HG03095 (cell line): ENCODE measurements at regions not wholly inside any gene's neighbourhood (a gene's known extent, or its start where the extent isn't known, plus 50 kb on each side); places are given as distances from the start of the nearest gene placed in this dataset.

Source experiments
- ATAC-seq: cut with Tn5 transposase; IDR thresholded peaks from one replicate; pipeline ENCODE4 v1.9.1; 2021; ENCODE audit warnings: moderate library complexity; ENCODE audit not compliant: unreplicated experiment

DNA sequence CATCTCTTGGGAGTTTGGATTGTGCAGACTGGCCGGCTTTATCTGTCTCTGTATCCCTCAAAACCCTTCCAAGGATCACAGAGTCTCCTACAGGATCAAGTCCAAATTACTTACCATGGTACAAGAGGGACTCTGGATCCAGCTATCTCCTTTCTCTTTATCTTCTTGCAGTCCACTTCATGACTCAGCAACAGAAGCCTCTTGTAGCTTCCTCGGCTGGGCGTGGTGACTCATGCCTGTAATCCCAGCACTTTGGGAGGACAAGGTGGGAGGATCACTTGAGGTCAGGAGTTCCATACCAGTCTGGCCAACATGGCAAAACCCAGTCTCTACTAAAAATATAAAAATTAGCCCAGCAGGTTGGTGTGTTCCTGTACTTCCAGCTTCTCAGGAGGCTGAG, 189.7 kb downstream of the BCAT1 start:
- no peak for ATAC-seq

DNA sequence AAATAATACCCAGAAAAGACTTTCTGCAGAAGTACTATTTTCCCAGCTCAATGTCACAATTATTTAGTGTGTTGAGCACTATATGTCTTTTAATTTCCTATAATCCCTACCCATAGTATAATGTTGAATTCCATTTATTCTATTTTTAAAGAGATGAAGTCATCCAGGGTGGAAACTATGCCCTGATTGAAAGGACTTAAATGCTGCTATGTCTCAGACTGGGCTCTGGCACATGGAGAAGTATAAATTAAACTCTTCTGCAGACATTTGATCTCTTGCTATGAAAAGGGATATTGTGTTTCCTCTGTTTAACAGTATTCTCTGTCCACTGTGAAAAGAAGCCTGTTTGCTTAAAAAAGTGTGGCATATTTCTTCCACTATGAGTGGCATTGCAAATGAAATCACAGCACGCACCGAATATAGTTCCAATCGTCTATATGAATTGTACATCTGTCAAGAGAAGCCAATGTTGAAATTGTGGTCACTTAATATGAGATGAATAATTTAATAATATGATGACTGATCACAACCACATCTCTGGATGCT, 192.3 kb downstream of the BCAT1 start:
- no peak for ATAC-seq

DNA sequence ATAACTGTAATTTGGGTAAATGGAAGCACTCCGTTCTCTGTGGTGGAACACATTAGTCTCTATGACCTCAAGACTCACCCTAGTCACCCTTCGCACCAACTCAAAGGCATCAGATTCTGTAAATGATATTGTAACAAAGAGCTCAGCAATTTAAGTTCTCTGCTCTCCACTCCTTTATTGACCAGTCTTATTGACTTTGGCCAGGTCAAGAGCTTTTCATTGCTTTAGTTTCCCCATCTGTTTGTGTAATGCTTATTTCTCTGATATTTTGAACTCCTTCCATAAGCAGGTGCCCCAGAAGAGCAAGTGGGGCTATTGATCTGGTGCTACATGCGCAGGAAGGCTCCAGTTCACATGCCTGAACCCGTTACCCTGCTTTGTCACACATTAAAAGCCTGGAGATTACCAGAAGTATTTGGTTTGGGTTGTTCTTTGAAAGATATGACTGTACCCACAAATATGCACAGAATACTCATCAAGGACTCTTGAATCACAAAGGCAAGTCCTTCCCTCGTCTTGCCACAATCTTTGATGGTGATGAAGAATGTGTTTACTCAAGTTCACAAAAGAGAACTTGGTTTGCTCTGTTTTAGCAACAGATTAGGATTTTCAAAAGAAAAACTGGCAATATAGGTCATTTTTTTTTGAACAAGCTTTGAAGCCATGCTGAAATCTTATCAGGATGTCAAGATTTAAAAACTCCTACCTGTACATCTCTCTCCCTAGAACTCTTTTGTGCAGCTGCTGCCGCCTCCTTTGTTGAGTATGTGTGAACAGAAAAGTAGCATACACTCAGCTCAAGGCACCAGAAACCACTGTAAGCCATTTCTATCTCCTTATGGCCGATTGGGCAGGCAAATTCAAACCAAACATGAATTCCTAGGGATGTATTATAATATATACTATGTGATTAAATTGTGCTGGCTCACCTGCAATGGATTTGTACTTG, 193.9 kb downstream of the BCAT1 start:
- ATAC-seq: no peak

DNA sequence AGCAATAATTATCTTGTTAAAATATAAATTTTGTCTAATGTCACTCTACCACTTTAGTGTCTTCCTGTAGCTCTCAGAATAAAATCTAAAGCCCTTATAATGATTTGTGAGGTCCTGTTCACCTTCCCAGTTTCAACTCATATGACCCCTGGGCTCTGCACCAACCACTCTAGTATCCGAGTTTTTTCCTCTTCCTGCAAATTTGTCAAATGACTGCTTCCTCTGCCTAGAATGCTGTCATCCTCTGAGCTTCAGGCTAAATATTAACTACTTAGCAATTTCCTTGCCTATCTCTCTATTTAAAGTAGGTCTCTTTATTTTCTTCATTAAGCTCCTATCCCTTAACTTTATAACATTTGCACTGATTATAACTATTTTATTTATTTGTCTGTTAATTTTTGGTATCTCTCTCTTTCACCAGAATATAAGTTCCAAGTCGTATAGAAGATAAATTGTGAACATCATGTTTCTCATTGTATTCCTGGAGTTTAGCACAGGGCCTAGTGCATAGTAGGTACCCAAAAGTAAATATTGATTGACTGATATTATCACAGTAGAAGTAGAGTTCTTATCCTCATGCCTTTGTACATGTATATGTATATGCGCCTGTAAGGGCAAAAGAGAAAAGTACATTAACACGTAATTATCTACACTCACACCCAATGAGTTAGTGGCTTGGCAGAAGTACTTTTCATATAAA, 196.0 kb downstream of the BCAT1 start:
- no peak for ATAC-seq

DNA sequence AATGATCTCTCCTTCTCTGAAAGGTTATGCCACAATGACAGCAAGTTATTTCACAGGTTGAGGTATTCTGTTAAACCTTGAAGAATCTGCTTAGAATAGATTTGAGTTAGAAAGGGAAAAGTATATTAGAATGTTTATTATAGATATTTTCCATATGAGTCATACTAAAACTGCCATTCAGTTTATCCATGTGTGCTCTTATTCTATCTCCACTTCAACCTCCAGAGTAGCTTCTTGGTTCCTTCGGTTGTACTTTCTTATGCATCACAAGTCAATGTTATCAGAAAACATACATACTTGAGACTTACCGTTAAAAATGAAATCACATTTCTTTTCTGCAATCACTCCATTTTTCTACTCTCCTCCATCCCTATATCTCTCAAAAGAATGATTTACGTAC, 197.7 kb downstream of the BCAT1 start:
- no peak for ATAC-seq

DNA sequence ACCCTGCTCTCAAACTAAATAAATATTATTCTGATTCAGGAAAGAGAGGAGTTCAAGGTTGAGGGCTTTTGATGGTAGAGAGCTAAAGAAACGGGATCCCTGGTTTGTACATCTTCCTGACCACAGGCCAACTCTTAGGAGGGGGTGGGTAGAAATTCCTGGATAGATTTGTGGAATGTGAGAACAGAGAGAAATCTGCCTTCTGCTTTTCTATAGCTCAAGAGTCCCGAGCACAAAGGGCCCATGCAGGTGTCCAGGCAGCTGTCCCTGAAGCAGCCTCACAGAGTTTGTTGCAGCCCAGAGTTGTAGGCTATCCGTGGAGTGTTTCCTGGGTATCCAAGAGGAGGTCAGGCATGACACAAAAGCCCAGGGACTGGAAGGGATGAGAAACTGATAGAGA, 198.6 kb downstream of the BCAT1 start:
- no peak for ATAC-seq

DNA sequence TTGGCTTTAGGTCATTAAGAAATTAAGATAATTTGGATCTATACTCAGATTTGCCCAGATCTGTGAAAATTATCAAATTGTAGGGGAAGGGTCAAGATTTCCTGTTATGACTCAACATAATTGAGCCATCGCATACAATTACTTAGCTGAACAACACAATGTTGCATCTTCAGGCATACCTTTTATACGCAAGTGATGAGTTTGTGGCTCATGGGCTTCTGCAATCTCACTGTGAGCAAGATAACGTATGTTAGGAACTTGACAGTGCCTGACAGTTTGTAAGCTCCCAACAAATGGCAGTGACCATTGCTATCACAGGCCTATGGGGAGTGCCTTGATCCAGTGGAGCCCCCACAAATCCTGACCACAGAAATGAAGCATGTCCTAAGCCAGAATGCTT, 199.7 kb downstream of the BCAT1 start:
- no peak for ATAC-seq

DNA sequence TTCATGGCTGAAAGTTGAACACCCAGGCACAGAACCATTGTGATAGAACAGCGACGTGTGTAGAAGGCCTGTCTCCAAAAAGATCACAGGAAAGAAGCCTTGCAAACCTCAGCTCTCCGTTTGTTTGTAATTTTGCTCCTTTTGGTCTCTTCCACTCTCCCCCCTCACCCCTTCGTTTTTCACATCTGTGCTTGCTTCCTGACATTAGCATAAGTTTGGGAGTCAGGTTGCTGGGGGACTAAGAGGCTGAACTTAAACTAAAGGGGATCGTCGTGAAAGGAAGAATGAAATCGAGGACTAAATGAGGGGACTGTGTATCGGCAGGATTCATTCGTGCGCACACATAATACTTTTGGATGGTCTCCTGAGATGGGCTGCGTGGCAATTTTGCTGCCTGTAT, 200.6 kb downstream of the BCAT1 start:
- no peak for ATAC-seq

DNA sequence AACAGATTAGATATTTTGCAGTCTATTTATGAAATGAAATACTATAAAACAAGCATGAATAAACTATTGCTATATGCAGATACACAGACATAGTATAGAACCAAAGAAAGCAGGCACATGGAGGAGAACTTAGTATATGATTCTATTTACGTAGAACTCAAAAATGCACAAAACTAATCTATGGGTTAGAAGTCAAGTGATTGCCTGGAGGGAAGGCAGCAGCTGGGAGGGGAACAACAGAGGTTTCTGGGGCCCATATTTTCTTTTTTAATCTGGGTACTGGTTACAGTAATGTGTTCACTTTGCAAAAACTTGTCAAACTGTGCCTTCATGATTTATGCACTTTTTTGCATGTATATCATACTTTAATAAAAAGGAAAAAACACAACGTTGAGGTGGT, 202.0 kb downstream of the BCAT1 start:
- ATAC-seq: no peak

DNA sequence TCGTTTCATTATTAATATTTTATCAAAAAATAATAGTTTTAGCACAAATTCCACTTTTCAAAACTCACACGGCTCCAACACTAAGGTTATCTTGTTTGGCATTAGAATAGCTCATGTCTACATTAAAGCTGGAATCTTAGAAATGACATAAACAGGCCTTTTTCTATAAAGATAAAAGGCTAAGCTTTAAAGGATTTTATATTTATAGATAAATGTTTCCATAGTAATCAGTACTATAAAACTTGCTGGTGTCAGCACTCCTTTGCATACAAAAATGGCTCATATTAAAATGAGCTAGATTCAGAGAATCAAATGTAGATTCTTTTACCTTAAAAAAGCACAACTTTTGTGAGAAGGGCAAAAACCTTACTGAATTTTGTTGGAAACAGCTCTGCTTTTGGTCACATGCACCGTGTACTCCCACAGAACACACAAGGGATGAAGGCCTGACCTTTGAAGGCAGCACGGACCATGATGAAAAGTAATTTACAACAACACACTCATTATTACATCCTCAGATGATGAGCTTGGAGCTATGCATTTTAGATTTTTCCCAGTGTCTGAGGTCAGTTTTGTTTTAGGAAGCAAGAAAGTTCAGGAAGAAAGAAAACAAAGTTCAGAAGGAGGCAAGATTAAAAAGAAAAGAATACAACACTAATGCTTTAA, 202.8 kb downstream of the BCAT1 start:
- ATAC-seq: no peak

DNA sequence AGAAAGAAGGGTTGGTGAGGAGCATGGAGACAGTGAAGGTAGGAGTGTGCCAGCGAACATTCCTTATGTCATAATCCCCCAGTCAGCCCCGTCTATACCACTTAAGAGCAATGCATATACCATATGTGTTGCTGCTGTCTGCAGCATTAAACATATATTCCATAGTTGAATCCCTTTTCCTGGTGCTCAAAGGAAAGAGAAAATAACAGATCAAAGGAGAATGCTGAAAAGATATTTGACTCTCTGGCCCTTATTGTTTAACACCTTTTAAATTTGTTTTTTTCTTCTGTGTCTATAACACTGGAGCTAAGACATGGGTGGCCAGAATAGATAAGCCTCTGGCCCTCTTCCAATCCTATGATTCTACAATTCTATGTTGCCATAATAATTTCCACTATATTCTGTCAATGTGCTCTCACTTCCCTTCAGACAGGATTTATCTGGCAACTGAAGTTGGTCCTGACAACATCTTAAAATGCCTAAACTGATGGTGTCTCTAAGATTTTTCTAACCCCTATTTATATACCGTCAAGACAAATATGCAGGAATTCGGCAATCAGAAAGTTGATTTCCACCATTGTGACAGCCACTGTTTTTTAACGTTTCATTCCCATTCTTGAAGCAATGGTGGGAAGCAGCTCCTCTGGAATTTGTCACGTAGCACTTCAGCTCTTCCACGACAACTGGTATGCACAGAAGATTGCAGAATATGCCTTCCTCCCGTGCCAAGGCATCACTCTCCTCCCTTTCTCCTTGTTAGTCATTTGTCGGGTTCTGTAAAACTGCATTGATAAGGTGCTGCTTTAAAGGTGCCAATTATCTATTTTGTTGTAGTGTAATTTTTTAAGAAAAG, 204.7 kb downstream of the BCAT1 start:
- no peak for ATAC-seq

DNA sequence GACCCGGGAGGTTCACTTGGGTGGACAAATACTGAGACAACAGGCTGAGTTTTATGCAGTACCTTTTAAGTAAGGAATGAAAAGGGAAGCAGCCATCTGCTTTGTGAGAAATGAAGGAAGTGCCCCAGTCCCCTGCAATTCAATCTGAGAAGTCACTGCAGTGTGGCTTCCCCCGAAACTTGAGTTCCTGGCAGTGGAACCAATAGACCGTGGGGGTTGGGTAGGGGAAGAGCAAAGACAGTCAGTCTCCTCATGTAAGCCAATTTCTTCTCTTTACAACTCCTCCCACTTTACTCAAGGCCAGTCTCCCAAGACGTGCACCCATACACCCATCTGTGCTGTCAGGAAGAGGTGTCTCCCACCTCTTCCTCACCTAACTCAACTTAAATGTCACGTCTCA, 206.5 kb downstream of the BCAT1 start:
- peak; percentile 80 for ATAC-seq

DNA sequence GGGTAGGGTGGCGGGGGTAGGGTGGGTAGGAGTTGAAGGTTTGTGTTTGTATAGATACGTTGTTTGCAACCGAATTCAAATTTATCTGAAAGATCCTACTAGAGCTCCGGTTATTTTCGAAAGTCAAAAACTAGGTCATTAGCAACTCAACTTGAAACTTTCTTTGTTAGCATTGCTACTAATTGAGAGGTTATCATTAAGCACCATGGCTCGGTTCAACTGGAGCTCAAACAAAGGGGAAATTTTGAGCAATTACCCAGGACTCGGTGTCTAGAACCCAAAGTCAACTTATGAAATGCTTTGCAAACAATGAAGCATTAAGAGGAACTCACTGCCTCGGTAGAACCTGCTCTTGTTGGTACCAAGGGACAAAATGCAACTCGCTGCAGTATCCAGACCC, 207.7 kb downstream of the BCAT1 start:
- ATAC-seq: peak; percentile 51

DNA sequence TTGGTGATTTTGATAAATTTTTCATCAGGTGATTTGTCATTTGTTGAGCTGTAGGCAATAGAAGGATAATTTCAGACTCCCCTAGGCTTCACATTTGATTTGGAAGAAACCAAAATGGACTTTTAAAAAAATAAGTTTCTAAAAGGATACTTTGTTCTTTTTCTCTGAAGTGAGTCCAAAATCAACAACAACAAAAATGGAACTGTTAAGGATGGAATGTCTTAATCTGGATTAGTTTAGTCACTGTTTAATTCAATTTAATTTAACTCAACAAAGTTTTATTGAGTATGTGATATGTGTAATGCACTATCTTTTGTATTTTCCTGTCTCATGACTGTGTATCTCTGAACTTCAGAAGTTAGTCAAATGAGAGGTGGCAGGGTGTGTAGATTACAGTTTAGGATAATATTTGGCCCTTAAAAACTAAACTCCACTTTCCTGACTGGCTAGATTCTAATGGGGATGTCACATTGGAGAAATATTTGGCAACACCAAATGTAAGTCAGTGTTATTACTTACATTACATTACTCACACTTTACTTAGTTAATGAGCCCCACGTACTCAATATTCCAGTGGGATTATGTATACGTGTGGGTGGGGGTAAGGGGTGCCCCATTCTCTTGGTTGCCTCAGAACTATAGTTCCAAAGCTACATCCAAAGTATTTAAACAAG, 209.7 kb downstream of the BCAT1 start:
- no peak for ATAC-seq

DNA sequence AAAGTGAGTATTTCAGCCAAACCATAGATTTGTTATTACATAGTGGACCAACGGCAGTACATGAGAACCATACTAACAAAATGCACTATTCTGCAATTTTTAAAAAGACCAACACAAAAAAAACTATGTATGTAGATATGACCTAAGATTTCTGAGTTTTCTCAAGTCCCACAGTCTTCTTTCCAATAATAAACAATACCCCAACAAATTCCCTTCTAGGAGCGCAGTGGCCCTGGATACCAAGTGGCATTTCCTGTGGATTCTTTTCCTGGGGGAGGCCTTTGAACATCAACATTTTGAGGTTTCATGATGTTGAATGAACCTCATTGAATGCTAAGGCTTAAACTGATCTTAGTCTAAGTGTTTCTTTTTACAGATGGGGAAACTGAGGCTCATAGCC, 210.5 kb downstream of the BCAT1 start:
- no peak for ATAC-seq

DNA sequence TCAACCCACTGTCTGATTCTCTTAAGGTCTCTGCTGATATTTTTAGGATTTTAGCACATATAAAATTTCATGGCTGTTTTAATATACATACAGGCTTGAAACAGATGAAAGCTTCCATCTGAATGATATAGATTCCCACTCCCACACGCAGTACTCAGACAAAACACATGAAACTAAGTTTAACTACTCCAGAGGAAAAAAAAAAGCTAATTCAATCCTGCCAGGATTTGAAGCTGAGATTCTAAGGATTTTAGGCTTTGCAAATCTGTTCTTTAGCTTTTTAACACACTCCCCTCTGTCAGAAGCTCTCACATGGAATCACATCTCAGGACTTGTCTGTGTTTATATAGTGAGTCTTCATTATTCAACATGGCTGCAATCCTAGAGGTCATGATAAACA, 217.3 kb downstream of the BCAT1 start:
- no peak for ATAC-seq

DNA sequence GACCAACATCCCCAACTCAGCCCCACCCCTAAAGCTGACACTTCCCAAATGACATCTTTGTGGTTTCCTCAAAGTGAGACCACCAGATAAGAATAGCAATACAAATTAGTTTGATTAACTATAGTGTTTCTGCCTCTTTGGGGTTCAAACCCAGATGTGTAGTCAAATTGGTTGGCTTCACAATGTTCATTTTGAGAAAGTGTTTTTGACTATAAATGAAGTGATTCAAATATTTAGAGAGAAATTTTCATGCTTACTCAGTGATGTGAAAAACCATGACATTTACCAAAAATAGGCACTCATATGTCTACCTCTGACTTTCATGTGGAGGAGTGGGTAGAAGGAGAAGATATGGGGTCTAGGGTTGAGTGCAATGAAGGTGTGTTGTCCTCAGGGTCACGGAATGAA, 218.4 kb downstream of the BCAT1 start:
- peak; percentile 46 for ATAC-seq

DNA sequence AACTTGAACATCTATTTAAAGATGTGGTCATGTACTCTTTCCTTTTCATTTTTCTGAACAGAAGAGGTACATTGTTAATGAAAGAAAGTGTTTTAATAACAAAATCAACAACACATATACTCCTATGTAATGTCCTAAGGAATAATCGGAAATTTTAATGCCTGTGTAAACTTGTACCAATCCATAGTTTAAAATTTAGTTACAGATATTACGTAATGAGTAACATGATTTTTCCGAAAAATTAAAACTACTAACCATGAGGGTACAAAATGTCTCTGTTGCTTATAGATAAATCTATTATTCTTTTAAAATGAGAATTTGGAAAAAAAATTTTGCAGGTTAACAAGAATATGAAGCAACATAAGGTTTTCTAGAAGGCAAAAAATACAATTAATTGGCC, 220.1 kb downstream of the BCAT1 start:
- ATAC-seq: no peak

DNA sequence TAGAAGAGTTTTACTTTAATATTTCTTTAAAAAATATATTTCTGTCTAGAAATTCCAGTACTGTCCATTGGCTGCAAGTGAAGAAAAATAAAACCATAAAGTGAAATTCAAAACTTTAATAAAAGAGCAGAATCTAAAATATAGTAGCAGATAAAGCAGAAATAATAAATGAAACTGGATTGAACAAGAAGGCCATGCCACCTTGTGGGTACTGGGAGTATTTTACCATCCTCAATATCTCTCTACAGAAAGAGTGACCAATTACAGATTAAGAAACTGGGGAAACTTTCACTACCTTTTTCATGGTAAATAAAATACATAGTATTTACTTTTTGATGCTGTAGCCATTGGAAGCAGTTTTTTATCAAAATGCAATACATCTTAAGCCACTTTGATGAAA, 220.5 kb downstream of the BCAT1 start:
- ATAC-seq: no peak

DNA sequence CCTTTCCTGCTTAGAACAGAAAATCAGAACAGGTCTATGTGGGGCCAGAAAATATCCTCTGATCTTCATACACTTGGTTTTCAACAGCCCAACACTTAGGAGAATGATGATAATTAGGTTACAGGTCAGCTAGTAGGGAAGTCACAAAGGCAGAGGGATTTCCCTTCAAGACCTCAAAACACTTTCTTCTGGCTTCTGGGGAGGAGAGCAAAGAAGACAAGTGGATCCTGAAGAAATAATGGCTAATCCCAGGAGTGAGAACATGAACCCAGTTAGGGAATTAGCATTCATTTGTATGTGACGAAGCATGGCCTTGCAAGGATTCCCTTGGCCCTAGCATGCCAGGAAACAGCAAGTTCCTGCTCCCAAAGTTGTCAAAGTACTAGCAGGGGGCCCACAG, 223.3 kb downstream of the BCAT1 start:
- ATAC-seq: no peak
